Hematopoietic multipotent progenitor cell treated with erythropoietin and hydrocortisone succinate and interleukin-3 and kit ligand, for 4 days (in vitro differentiated cells): ENCODE measurements at regions not wholly inside any gene's neighbourhood (a gene's known extent, or its start where the extent isn't known, plus 50 kb on each side); places are given as distances from the start of the nearest gene placed in this dataset.

Experiments used
- DNase-seq: peaks from one replicate; pipeline ENCODE4 v3.0.0-alpha.2; 2015

GRCh38 chr7:80563561-80564327, 51.9 kb upstream of the GNAT3 start:
- DNase-seq = no peak

DNA sequence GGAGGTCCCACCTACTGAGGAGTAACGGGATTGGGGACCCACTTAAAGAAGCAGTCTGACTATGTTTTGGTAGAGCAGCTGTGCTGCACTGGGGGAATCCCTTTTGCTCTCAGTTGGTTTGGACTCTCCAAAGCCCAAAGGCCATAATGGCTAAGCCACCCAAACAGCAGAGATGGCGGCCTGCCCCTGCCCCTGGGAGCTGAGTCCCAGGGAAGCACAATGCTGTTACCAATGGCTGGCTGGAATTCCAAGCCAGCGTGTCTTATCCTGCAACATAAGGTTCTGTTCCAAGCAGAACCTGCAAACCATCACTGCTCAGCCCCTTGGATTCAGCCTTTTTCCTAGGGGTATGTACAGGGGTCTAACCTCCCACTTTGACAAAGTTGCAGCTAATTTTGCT, 53.7 kb upstream of the GNAT3 start:
- no peak for DNase-seq

DNA sequence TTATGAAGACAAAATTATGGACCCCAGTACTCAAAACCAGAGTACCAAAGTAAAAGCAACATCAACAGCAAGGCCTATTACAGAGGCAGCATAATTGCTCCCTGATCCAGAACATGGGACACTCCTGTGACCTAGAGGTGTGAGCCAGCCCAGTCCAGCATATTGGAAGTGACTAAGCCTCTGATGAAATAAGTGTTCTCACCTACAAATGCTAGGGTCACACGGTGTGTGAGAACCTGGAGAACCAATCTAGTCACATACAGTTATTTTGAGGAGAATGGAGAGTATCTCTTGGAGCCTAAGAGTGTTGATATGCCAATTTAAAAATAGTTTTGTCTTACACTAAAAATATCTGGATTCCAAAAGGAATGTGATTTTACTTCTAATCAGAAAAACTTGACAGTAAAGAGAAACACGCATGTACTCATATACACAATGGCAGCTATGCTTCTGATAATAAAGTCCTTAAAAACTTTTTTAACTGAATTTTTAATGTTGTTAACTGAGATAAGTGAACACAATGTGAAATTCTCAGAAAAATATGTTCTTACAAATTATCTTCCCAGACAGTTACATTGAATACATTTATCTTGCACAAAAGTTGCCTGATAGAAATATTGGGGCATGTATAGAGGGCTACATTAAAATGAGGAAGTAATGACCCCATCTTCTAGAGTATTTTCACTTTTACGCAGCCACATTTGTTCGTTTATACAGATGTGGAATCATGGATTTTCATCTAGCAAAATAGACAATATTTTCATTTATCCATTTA, 56.8 kb upstream of the CD36 start:
- peak; percentile 90 for DNase-seq

DNA sequence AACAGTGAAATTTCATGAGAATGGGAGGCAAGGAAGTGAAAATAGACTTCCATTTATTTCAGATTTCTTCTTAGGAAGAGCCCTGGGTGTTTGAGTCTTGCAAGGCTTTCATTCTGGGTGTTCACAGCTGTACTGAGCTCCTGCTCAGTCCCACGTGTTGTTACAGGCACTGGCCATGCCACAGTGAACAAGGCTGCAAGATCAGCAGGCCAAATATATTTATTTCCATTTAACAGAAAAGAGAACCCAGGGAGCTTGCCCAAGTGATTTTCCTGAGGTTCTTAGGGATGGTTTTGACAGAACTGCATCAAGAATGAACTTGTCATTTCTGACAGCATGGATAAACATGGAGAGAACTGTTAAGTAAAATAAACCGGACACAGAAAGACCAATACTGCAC, 54.5 kb upstream of the CD36 start:
- no peak for DNase-seq

GRCh38 chr7:80584778-80585177, 53.7 kb upstream of the CD36 start:
- peak; percentile 33 for DNase-seq

GRCh38 chr7:80587538-80587937, 50.9 kb upstream of the CD36 start:
- no peak for DNase-seq

DNA sequence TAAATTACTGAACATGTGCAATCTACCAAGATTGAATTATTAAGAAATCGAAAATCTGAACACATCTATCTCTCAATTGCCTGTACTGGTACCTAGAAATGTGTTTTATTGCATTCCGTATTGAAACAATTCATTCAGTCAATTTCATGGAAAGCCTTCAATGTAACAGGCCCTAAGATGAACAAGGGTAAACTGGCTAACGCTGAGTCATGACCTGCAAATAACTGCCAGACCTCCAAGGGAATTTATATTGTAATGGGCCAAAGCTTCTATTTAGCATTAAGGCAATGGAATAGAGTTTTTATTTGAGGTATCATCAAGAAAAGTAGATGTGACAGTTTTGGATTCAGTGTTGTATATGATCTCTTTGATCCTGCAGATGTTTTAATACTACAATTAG, 49.9 kb upstream of the CD36 start:
- DNase-seq = peak; percentile 38
